ENCODE measurements at regions not wholly inside any gene's neighbourhood (a gene's known extent, or its start where the extent isn't known, plus 50 kb on each side); places are given as distances from the start of the nearest gene placed in this dataset.
"Not testable (repeated sequence)": the region's sequence is repeated elsewhere in the genome, so short reads cannot be mapped to it uniquely, and the experiment has no call there.

DNA sequence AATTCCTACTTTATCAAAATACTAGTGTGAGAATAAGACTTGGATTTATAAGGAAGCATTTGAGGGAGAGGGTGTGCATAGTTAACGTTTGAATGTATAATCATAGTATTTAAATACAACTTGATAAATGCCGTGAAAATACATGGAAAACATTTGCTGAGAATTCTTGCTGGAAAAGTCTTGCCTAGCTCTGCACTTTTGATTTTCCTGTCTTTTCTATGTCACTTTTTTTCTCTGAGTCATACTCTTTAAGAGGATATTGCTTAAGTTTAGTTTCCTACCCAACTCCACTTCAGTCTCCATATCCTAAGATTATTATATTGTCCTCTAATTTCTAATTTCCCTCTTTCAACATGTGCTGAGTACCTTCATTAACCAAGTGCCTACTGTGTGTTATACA is 616.6 kb upstream of the SEMA6A start:
- DNase-seq: no peak

- DNase-seq: no peak
Observed at GRCh38 chr5:117189784-117190183, 615.2 kb upstream of the SEMA6A start.

DNA sequence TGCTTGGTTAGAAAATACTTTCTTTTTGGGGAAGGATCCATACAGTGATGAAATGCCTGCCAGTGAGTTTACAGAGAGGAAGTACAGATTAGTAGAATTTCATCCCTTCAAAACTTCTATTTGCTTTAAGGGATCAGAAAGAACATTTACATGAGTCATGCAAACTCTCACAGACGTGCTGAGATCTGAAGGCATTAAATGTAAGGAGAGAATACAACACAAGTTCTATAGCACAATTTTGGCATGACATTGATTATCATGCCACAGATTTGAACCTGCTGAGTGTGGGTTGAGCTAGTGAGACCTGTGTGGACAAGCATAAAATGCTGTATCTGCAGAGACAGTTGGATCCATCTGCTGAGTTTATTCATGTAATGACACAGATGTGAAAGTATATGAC is 613.6 kb upstream of the SEMA6A start:
- DNase-seq: no peak

GRCh38 chr5:117186751-117187150 is 612.1 kb upstream of the SEMA6A start:
- DNase-seq: no peak

GRCh38 chr5:117183326-117183725 is 608.7 kb upstream of the SEMA6A start:
- DNase-seq: no peak

DNA sequence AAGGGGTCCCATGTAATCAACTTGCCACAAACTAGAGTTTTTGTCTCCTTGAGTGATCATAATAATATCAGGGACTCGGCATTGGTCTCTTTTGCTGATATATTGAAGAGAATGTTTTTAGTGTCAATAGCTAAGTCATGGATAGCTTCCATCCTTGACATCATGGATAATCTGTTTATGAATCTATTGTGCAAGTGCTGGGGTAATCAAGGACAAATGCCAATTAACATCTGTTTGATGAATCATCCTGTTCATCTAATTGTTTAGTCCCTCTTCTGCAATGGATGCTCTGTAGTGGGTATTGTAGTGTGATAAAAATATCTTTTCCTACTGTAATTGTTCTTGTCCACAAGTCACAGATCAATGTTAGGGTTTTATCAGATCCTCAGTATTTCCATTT is 607.5 kb upstream of the SEMA6A start:
- DNase-seq: no peak

DNA sequence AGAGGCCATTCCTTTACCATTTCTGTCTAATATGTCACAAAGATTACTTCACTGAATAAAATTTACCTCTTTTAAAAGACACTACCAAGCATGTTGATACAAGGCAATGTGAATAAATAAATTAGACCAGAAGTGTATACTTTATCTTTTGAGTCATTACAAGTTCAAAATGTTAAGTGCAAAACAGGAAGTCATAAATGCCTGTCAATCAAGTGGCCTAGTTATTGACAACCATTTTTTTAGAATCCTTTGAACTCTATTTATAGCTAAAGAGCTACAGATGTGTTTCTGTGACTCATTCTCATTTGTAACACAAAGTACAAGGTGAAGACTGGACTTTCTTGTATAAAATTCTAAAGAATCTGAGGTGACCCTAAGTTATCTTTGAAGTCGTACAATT is 602.7 kb upstream of the SEMA6A start:
- DNase-seq: no peak

GRCh38 chr5:117165068-117165467 is 590.4 kb upstream of the SEMA6A start:
- no peak for DNase-seq

DNA sequence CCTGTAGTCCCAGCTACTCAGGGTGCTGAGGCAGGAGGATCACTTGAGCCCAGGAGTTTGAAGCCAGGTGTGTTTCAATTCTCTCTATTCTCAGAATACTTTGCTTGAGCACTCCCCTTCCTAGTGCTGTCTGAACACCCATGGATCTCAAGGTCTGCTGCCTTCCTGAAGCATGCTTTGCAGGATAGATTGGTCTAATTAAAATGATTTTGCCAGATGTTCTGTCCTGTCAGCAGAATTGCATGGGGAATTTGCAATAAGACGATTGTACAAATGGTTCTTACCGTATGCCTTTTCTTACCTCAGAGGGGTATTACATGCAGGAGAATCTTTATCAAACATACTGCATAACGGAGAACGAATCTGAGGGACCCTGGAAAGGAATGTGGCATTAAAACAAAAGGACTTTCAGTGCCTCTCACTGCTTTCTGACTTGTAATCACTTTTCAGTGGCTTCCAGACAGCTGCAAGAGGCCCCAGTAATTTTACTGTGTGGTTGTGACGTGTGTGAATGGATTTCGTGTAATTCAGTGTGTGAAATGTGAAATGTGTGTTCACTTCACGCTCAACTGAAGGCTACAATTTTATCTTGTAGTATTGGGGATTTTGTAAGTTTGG is 587.2 kb upstream of the SEMA6A start:
- no peak for DNase-seq

- DNase-seq: no peak
Observed at GRCh38 chr5:117160391-117160790, 585.8 kb upstream of the SEMA6A start.

GRCh38 chr5:117149312-117149711 is 574.7 kb upstream of the SEMA6A start:
- DNase-seq: no peak

- no peak for DNase-seq
Observed at GRCh38 chr5:117144086-117144485, 569.5 kb upstream of the SEMA6A start.

DNA sequence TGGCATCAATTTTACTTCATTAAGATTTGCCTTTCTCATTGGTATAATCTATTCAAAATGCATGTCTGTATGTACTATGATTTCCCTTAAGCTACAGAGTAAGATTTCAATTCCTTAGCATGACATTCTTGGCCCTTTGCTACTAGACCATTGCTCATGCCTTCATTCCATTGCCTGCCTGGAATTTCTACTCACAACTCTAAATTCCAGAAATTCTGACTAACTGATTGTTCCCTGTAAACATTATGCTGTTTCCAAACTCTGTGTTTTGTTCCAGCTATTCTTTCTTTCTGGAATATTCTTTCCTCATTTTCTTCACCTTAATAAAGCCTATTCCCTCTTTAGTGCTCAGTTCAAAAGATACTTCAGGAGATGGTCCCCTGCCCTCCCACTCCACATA is 568.8 kb upstream of the SEMA6A start:
- DNase-seq: no peak

GRCh38 chr5:117138523-117138922 is 563.9 kb upstream of the SEMA6A start:
- DNase-seq: no peak

GRCh38 chr5:117135851-117136250 is 561.2 kb upstream of the SEMA6A start:
- no peak for DNase-seq

- DNase-seq: no peak
Observed at GRCh38 chr5:117133198-117133597, 558.6 kb upstream of the SEMA6A start.

DNA sequence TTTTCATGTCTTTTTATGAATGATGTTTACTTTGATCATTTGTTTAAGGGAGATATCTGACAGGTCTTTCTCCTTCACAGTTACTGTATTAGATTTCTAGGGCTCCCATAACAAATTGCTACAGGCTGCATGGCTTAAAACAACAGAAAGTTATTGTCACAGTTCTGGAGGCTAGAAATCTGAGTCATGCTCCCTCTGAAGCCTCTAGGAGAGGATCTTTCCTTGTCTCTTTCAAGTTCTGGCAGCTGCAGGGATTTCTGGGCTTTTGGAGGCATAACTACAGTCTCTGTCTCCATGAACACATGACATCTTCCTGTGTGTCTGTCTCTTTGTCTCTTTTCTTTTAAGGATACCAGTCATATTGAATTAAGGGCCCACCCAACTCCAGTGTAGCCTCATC is 557.3 kb upstream of the SEMA6A start:
- no peak for DNase-seq

DNA sequence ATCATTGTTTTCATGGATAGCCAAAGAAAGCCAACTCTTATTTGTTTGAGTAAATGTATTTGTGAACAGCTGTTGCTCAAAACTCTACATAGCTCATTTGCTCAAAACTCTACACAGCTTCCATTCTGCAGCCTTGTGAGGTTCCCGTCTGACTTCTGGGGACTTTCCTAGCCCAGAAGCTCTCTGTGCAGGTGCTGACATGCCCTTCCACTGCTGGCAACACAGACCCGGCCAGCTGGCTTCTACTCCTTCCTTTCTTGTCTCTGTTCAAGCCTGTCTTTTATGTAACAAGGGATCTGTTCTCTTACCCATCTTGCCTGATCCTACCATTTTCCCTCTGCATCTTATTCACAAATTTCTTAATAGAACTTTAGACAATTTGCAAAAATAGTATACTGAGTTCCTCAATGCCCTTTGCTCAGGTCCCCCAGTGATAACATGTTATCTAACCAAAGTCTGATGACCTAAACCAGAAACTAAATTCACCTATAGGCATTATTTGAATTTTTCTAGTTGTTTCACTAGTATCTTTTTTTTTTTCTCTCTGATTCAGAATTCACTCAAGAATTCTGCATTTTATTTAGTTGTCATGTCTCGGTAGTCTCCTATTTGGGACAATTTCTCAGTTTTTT is 556.5 kb upstream of the SEMA6A start:
- no peak for DNase-seq

DNA sequence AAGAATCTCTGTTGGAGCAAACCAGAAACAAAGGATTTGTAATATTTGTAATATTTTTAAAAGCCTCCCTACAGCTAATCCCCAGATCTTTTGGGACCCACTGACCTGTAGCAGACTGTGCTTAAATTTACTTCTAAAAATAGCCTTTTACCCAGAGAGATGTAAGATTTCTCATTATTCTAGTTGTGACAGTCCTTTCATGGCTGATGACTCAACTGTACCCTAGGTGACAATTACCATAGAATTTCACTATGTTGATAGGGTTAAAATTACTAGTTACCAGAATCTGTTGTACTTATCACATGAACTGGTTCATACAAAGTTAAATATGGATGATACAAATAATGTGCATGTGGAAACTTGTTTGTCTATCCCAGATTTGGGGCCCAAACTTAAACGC is 543.9 kb upstream of the SEMA6A start:
- no peak for DNase-seq

DNA sequence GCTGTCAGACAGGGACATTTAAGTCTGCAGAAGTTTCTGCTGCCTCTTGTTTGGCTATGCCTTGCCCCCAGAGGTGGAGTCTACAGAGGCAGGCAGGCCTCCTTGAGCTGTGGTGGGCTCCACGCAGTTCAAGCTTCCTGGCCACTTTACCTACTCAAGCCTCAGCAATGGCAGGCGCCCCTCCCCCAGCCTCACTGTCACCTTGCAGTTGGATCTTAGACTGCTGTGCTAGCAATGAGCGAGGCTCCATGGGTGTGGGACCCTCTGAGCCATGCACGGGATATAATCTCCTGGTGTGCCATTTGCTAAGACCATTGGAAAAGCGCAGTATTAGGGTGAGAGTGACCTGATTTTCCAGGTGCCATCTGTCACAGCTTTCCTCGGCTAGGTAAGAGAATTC is 542.7 kb upstream of the SEMA6A start:
- not testable (repeated sequence) for DNase-seq

DNA sequence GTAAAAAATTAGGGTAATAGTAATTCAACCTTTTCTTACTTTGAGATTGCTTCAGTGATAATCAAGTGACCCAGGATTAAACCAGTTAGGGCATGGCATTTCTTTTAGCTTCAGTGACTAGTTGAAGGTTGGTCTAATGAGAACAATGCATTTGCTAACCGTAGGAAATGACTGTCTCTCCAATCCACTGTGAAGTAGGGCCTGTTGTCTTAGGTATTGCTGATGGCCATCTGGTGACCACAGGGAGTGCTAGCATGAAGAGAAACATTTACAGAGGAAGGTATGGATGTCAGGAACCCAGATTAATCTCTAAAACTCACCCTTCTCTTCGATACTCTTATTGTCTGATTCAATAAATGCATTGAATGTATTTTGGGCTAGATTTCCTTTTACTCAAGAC is 535.9 kb upstream of the SEMA6A start:
- DNase-seq: no peak

DNA sequence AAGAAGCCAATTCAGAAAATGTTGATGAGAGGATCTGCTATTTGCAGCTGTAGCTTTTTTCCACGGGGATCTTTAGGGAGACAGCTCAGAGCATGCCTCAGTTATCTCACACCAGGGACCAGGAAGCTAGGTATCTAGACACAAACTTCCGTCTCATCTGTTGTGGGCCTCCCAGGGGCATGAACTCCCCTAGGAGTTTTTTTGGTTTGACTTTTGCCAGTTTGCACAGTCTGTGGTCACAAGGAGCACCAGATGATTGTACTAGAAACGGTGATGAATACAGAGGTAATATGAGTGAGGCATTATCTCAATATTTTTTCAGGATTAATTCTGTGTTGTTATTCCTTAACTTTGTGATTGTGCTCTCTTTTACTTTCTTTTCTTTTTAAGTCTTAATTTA is 533.2 kb upstream of the SEMA6A start:
- no peak for DNase-seq

DNA sequence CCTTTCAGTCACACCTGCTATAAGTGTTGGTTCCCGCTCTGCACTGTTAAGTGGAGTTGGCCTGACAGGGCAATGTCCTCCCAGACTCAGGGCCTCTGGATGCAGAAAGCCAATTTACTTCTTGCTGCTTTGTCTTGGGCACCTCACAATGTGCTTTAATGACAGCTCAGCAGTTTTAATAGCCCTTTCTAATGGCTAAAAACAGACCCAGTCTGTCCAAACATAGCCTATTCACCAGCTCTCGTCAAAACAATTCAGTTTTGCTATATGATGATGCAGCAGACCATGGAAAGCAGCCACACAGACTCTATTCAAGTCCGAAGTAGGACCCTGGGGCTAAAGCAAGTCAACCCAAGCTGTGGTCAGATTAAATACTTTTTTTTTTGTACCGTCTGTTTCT is 529.1 kb upstream of the SEMA6A start:
- no peak for DNase-seq

GRCh38 chr5:117102591-117102990 is 528.0 kb upstream of the SEMA6A start:
- DNase-seq: no peak

DNA sequence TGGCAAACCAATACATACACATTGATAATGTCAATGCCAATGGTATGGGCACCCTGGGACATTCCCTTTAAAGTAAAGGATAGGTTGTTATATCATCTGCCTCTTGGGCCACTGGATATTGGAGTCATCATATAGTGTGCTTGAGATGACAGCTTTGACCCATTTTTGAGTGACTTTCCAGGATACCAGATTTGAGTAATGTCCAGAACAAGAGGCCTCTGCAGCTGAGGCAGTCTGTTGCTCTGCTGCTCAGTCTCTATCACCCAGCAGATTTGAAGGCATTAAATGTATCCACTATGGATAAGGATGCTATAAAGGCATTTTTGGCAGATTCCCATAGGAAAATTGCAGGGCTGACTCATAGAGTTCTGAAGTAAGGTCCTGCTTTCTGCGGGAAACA is 525.6 kb upstream of the SEMA6A start:
- DNase-seq: no peak

Data from T-helper 9 cell (primary cell).